Raji (cell line): ENCODE measurements at regions not wholly inside any gene's neighbourhood (a gene's known extent, or its start where the extent isn't known, plus 50 kb on each side); places are given as distances from the start of the nearest gene placed in this dataset.

Experiments
- POLR2A ChIP-seq: IDR thresholded peaks from 2 replicates; pipeline ENCODE4 v1.6.1; 2011; ENCODE audit warnings: low read depth, low read length, control low read depth; ENCODE audit not compliant: insufficient read depth

DNA sequence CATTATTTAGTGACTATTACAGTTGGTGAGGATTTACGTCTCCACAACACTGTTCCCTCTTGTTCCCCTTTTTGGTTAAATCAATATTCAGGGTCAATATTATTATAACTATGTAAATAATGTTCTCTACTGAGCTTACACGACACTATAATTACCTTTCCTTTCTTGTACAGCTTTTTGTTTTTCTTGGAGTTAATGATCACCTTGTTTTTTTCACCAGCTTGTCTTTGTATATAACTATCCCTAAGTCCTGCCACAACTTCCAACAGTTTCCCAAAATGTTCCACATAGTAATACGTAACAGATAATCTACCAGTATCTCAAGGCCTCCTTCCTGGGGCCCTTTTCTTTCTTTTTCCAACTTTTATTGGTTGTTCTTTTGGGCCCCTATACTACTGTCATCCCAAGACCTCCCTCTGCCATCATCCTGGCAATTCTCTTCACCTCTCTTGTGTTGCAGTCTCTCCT is 142.0 kb upstream of the SOX4 start:
- TF ChIP-seq POLR2A, result no peak

DNA sequence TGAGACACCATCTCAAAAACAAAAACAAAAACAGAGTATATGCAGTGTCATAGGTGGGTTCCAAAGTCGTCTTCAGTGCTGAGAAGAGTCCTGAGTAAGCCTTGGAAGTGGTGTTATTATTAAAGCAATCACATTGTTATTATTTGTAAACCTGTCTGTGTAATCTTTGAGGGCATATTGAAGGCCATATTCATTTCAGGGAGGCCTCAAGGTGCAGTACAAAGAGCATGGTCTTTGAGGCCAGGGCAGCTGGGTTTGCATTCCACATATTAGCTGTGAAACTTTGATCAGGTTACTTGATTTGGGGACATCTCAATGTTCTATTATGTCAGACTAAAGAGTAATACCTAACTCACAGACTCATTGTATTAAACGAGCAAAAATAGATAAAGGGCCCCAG is 139.3 kb upstream of the SOX4 start:
- no peak for TF ChIP-seq POLR2A

DNA sequence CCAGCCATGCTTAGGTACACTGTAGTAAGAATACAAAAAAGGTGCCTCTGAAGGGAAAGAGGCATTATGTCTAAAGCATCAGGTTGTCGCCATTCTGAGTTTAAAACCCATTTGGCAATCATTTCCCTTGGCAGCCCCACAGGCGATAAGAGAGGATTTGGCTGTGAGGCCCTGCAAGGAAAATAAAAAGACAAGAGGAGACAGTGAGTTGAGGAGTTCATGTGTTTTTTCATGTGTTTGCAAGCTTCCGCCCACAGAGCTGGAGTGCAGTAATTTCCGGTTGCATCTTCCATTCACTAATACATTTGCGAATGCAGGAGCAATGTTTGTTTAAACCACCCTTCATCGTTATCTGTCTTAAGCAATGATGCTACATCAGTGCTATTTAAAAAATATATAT is 138.5 kb upstream of the SOX4 start:
- no peak for TF ChIP-seq POLR2A

DNA sequence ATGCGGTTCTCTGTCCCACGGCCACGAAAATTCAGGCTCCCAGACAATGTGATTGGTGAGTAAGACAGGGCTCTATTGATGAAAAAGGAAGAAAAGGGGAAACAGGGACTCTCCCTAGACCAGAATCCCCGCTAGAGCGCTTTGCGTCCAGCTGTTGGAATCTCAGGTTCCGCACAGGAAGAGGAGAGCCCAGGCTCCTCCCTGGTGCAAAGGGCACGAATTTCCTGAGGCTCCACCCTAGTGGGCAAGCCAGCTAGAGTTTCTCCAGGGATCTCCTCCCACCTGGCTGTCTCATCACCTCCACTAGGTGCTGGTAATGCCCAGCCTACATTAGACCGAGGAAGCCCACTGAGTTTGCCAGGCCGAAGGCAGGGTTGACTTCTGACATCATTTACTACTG is 135.9 kb upstream of the SOX4 start:
- TF ChIP-seq POLR2A, result no peak

DNA sequence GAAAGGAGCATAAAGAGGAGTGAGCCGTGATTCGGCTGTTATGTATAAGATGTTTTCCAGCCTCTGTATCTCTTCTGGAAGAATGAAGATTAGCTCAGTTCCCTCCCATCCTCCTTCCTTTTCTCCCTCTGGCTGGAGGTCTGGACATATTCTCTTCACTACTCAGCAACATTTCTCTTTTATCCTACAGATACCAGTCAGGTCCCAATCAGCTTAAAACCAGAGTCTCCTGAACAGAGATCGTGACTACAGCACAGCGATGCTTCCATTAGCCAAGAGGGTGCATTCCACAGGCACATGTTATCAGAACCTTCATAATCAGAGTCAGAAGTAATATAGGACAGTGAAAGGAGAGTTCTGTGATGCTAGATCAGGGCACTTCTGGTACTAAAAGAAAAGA is 133.9 kb upstream of the SOX4 start:
- TF ChIP-seq POLR2A, result no peak

DNA sequence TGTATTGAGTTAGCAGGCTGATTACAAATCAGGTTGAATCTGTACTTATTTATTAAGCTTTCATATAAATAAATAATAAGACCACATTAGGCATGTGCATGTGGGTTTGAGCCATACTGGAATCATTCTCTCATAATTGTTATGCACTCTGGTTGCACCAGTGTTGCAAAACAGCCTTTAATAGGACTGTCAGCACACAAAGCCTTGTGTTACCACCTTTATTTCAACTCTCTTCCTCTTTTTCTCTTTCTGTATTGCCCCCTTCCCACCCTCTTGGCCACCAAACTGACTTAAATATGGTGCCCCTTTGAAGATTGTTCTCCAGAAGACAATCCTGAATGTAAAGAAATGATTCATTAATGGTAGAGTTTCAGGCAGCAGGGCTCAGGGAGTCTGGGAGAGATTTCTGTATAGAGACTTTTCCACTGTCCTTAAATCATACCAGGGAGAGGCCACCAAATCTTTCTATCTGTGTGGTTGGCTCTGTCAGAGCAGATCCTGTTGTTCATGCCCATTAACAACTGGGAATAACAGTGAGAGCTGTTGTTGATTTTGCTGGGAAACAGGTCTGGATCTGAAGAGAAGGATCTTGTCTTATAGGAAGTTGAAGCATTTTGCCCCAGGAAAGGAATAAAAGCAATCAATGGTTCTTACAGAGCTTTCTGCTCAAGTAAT is 131.6 kb upstream of the SOX4 start:
- no peak for TF ChIP-seq POLR2A

DNA sequence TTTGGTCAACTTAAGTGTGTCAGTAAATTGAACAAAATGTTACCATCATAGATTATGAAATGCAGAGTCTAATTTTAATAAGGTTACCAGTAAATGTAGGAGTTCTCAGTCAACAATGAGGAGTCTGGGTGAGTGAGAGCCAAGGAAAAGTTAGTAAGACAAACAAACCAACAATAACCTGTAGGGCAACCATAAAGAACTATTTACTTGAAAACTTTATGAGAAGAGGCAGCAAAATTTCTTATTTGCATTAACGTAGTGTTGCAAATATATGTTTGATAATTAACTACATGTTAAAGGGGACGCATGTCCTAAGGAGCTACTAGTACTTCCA is 131.1 kb upstream of the SOX4 start:
- TF ChIP-seq POLR2A, result no peak

DNA sequence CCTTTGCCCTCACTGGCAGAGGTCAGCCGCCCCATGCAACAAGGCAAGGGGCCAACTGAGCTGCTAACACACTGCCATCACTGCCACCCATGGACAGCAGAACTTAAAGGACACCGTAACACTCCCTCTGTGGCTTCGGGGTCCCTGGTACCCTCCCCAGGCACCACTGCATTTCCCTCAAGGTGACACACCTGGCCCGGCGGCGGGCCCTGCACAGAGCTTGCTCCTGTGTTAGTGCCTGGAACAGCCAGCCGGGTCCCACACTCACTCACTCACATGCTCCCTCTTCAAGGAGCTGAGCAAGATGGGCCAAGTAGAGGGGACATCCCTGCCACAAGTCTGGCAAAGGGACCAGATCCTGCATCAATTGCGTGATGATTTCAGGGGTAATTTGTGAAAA is 126.5 kb upstream of the SOX4 start:
- TF ChIP-seq POLR2A, result no peak

DNA sequence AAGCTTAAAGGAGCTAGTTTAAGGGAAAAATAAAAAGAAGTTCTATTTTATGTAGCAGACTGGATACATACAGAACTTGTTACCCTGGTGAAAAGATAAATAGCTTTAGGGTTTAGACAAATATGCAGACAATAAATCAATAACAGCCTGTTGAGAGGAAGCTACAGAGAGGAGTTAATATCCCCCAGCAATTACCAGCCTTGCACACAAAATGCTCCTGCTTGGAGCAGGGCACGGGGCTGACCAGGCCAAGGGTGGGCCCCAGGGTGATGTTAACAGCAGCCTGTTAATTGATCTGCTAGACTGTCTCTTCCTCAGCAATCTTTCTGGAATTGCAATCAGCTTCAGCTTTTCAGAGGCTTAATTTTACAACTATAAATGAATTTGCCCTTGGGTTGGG is 125.1 kb upstream of the SOX4 start:
- TF ChIP-seq POLR2A, result no peak

DNA sequence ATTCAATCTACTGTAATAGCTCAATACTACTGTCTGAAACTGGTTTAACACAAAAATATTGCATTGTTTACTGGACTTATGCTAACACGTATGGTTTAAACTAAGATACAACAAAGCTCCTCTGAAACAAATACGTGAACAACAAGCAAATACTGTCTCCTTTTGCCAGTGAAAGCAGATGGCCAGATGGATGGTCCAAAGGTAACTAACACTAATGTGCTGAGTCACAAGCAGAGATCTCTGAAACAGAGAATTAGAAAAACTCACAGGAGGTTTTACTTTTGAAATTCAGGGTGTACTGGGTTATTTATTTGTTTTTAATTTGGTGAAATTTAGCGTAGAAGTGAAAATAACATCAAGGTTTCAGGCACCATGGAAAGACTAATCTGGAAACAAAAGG is 124.3 kb upstream of the SOX4 start:
- TF ChIP-seq POLR2A, result no peak

DNA sequence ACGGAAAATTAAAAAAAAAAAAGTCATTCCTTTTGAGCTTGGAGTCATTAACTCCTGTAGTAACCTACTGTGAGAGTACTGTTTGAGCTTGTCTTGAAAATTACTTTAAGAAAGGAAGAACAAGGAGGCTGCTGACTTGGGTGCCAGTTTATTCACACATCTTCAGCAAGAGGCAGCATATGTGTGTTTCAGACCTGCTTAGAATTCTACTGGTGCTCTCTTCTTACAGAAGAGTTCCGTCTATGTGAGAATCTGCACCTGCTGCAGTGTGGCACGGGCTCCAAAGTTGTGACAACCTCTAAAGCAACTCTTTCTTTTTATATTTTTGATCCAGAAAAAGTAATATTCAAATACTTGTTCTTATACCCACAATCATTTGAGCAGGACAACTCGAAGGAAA is 117.4 kb upstream of the SOX4 start:
- TF ChIP-seq POLR2A, result no peak

DNA sequence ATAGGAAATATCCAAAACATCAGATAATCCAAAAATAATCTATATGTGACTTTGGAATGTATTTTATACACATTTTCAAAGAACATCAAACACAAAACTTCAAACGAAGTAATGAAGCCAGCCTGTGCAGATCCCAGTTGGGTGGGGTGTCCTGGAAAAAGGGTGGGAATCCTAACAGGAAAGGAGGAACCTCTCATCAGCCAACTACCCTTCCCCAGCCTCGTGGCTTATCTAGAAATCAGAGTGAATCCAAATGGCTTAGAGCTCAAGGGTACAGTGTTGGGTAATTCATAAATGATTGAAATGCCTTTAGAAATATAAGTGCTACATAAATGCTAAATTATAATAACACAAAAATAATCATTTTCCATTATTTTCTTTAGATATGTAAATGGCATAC is 115.1 kb upstream of the SOX4 start:
- TF ChIP-seq POLR2A, result no peak

DNA sequence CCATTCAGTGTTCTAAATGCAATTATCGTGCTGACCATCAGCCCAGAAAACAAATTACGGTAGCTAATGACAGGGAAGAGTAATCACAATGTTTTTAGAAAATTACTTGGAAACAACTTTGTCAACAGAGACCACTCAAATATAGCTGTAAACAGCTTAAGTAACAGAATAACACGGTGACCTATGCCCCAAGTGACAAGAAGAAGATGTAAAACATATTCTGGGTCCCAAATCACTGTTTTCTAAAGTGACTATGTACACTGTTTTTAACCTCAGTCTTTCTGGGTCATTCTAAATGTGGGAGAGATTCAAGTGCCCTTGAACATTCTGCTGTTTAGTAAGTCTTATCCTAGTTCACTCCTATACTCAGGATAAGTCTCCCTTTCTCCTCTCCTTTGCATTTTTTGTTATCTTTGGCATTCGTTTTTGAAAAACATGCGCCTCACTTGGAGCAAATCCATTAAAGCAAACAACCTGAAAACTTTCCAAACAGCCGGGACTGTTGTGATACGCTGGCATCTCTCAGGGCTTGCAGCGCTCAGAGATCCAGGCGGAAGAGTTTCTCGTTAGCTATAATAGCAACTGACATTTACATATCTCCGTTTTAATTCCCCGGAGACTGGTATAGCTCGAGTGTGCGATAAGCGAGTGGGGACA is 114.5 kb upstream of the SOX4 start:
- TF ChIP-seq POLR2A, result no peak

DNA sequence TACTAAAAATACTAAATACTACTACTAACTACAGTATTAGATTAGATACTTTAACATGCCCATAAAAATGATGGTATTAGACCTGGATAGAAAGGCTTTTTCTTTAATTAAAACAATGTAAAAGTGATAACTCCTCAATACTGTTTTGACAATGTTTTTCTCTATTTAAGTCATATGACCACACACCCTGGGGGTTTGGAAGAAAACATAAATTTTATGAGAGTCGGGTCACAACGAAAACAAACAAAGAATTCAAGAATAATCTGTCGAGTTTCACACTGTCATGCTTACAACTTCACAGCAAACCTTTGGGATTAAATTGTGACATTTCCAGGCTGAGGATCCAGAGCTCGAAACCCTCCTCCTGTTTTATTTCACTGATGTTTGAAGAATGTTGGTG is 107.4 kb upstream of the SOX4 start:
- no peak for TF ChIP-seq POLR2A

DNA sequence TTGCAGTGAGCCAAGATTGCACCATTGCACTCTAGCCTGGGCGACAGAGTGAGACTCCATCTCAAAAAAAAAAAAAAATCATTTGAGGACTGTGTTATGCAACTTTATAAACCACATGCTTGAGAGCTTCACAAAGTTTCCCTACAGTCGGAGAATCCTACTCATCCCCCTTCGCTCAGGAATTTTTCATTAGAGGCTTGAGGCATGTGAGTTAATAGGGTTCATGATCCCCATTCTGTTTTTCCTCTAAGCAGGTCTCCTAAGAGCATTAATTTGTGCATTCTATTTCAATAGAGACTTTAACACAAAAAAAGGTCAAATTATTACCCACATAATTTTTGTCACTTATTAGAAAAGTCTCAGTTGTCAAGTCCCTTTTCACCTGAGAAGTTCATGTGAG is 103.7 kb upstream of the SOX4 start:
- no peak for TF ChIP-seq POLR2A

DNA sequence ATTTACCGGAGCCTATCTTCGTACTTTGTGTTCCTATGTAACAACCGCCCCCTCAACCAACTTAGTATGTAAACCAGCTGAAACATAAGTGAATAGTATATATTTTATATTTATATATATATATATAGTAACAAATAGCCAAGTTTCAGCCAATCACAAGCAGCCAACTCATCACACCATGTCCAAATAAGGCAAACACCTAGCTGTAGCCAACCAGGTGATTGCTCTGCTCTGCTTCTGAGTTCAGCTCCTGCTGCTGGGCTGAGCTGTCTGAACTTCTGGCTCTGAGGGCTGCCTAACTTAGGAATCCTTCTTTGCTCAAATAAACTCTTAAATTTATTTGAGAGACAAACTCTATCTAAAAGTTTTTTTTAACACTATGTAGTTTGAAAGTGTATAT is 101.6 kb upstream of the SOX4 start:
- no peak for TF ChIP-seq POLR2A

DNA sequence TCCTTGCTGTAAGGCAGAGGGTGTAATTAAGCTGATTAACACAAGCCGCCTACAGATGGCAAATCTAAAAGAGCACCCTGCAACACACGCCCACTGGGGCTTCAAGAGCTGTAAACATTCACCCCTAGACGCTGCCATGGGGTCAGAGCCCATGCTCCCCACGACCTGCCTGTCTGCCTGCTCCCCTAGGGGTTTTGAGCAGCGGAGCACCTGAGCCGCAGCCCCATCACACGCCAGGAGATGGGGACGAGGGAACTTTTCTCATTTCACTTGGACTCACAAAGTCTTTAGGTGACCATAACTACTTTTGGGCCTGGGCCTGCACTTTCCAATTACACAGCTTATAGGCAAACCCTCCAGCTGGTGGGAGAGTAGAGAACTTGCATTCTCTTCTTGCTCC is 99.0 kb upstream of the SOX4 start:
- no peak for TF ChIP-seq POLR2A
